Colonic mucosa (tissue), 4 donors: ENCODE measurements at regions not wholly inside any gene's neighbourhood (a gene's known extent, or its start where the extent isn't known, plus 50 kb on each side); places are given as distances from the start of the nearest gene placed in this dataset.

Experiments used
- DNase-seq: peaks from one replicate; pipeline ENCODE4 v3.0.0-alpha.2; 2020
- H3K27ac ChIP-seq: fragments of 200-600 bp; one replicate; pipeline ENCODE4 v1.8.0; 2021
- H3K27me3 ChIP-seq: fragments of 200-600 bp; one replicate; pipeline ENCODE4 v1.8.0; 2021
- H3K36me3 ChIP-seq: fragments of 200-600 bp; one replicate; pipeline ENCODE4 v1.8.0; 2021
- H3K4me1 ChIP-seq: fragments of 200-600 bp; one replicate; pipeline ENCODE4 v1.8.0; 2021; ENCODE audit warnings: mild to moderate bottlenecking
- H3K4me3 ChIP-seq: fragments of 200-600 bp; one replicate; pipeline ENCODE4 v1.8.0; 2021
- H3K9ac ChIP-seq, 2 donors: one replicate each; pipeline ENCODE4 v1.7.0; 2013; ENCODE audit warnings: control low read depth in 2 of 2, low read depth in 2 of 2, low read length in 2 of 2
- H3K9me3 ChIP-seq: fragments of 200-600 bp; one replicate; pipeline ENCODE4 v1.8.0; 2021
- intact Hi-C: fragments of 100-400 bp; cut with DNase I; formaldehyde crosslinking; loops from one replicate; pipeline ENCODE4 v1.14.1; 2022
- TF ChIP-seq, protein P1 (sequence below): fragments of 200-600 bp; IDR thresholded peaks from one replicate; pipeline ENCODE4 v1.8.0; 2022; ENCODE audit warnings: antibody characterized with exemption, mild to moderate bottlenecking
- donor health status: healthy.
- donor health status: DM: no; HTN: no; CAD: no.
- donor health status: DM: no; HTN: no; CAD: no.

DNA sequence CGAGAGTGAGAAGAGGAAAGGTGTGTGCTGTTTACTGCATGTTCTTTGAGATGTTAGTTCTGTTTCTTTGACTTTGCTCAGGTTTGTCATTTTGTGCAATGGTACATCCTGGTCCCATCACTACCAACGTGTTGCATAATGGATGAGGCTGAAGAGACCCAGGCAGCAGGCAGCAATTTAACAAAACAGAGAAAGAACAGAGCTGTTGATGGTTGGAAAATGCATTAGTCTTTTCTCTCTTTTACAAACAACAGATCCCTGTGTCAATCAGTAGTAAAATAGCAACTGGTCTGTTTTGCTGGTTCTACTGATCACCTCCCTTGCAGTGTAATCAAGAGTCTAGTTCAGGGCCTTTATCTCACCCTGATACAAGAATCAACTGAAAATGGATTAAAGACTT lies 64.8 kb upstream of the LIMCH1 start:
- DNase-seq: no peak
- H3K27me3 ChIP-seq: no peaks in the 10 kb centered on the region
- intact Hi-C loops: no loop called here
- TF ChIP-seq, protein P1, sequence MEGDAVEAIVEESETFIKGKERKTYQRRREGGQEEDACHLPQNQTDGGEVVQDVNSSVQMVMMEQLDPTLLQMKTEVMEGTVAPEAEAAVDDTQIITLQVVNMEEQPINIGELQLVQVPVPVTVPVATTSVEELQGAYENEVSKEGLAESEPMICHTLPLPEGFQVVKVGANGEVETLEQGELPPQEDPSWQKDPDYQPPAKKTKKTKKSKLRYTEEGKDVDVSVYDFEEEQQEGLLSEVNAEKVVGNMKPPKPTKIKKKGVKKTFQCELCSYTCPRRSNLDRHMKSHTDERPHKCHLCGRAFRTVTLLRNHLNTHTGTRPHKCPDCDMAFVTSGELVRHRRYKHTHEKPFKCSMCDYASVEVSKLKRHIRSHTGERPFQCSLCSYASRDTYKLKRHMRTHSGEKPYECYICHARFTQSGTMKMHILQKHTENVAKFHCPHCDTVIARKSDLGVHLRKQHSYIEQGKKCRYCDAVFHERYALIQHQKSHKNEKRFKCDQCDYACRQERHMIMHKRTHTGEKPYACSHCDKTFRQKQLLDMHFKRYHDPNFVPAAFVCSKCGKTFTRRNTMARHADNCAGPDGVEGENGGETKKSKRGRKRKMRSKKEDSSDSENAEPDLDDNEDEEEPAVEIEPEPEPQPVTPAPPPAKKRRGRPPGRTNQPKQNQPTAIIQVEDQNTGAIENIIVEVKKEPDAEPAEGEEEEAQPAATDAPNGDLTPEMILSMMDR: no peak
- H3K27ac ChIP-seq: no peak overlapping the region
- no peaks in the 10 kb centered on the region for H3K4me1 ChIP-seq
- no peaks in the 10 kb centered on the region for H3K36me3 ChIP-seq
- H3K9ac ChIP-seq: no peak overlapping the region
- no peak overlapping the region for H3K4me3 ChIP-seq
- no peaks in the 10 kb centered on the region for H3K9me3 ChIP-seq

DNA sequence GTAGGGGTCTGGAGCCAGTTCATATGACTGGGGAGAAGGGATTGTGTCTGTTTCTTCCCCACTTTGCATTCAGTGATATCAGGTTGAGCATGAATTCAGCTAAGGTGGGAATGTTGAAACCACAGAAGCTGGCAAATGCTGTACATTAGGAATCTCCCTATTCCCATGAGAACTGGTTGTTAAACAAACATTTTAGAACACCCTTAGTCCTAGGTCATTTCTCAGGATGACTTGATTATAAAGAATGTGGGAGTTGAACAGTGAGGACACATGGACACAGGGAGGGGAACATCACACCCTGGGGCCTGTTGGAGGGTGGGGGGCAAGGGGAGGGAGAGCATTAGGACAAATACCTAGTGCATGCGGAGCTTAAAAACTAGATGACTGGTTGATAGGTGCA lies 62.6 kb upstream of the LIMCH1 start:
- no peaks in the 10 kb centered on the region for H3K9me3 ChIP-seq
- DNase-seq: no peak
- H3K36me3 ChIP-seq: no peaks in the 10 kb centered on the region
- no peak overlapping the region for H3K27ac ChIP-seq
- TF ChIP-seq, protein P1: no peak
- no peak overlapping the region for H3K9ac ChIP-seq
- intact Hi-C loops: no loop called here
- H3K27me3 ChIP-seq: no peaks in the 10 kb centered on the region
- no peaks in the 10 kb centered on the region for H3K4me1 ChIP-seq
- no peak overlapping the region for H3K4me3 ChIP-seq

DNA sequence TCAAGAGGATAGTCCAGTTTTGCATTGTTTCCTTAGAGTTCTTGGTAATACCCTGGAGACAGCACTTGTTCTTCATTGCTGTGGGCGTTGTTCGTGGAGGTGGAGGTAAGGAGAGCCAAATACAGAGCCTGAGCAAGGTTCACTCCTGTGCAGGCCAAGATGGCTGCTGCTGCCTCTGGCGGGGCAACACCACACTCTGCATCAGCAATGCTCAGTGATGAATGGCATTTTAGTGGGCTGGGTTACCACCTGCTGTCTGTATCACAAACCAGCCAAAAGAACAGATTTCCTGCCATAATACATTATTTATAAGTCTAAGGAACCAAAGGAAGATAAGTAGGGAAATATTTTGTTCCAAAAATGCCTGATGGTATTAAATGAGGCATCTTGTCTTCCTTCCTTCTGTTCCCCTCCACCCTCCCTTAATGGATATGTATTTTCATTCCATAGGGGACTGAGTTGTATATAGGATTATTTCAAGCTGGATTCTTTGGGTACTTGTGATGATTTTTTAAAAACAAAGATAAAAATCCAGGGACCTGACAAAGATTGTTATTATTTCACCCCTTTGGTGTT lies 61.6 kb upstream of the LIMCH1 start:
- Histone ChIP-seq H3K27me3 (no peaks in the 10 kb centered on the region), H3K4me3 (no peak overlapping the region), H3K4me1 (no peaks in the 10 kb centered on the region), H3K27ac (no peak overlapping the region), H3K9me3 (no peaks in the 10 kb centered on the region), H3K9ac (no peak overlapping the region), H3K36me3 (no peaks in the 10 kb centered on the region)
- intact Hi-C loops: no loop called here
- DNase-seq: no peak
- TF ChIP-seq, protein P1: no peak

DNA sequence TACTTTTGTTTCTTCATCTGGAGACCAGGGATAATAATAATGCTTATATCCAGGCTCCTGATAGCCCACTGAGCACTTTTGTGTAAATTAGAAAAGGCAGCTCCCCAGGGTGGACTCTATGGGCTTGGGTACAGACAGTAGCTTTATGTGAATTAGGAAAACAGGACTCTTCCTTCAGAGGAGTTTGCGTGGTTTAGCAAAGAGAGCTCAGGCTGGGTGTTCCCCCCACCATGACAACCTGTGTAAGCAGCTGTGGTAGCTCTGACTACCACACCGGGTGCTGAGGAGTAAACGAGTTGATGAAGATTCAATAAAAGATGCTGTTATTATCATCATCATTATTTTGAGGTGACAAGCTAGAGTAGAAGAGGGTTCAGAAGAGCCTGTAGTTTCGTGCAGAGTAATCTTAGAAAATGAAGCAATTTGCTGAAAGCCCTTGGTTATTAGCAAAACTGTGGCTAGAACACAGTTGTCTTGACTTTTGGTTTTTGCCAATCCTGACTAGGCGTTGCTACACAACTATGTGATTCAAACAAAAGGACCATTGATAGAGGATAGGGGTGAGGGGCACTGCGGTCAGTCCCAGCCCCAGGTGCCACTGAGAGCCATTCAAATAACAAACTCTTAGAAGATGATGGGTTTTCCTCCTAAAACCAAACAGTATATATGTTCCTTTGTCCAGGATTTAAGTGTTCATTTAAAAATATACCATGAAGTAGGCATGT lies 60.6 kb upstream of the LIMCH1 start:
- TF ChIP-seq, protein P1: no peak
- no peak overlapping the region for H3K27ac ChIP-seq
- no peak for DNase-seq
- H3K4me3 ChIP-seq: no peak overlapping the region
- no peak overlapping the region for H3K9ac ChIP-seq
- no peaks in the 10 kb centered on the region for H3K27me3 ChIP-seq
- H3K9me3 ChIP-seq: no peaks in the 10 kb centered on the region
- no peaks in the 10 kb centered on the region for H3K4me1 ChIP-seq
- intact Hi-C loops: no loop called here
- H3K36me3 ChIP-seq: no peaks in the 10 kb centered on the region

DNA sequence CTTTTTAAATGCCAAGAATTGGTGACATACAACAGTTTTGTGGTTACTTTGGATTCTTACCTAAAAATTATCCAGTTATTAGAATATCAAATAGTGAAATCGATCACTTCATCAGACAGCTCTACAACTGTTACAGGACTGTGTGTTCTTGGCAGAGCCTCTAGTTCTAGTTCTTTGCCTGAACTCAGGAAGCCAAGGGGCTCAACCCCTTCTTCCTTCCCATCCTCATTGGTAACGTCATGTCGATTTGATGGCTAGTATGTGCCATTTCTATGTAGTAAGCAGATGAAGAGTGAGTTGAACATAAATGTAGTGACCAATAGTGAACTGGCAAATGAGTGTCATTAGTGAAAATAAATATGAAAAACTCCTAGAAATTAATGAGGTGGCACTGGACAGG lies 59.4 kb upstream of the LIMCH1 start:
- Histone ChIP-seq H3K4me3 (no peak overlapping the region), H3K9me3 (no peaks in the 10 kb centered on the region), H3K9ac (no peak overlapping the region), H3K27me3 (no peaks in the 10 kb centered on the region), H3K36me3 (no peaks in the 10 kb centered on the region), H3K4me1 (no peaks in the 10 kb centered on the region), H3K27ac (no peak overlapping the region)
- intact Hi-C loops: no loop called here
- TF ChIP-seq, protein P1: no peak
- DNase-seq: no peak
